ENCODE measurements at regions not wholly inside any gene's neighbourhood (a gene's known extent, or its start where the extent isn't known, plus 50 kb on each side); places are given as distances from the start of the nearest gene placed in this dataset.

- no peaks in the 10 kb centered on the region for H3K9me3 ChIP-seq
- no peak for DNase-seq (ENCODE audit: low spot score in 2 of 2)
- no peaks in the 10 kb centered on the region for H3K36me3 ChIP-seq
- intact Hi-C loops (cut with DNase I) = no loop called here
- TF ChIP-seq CTCF (IDR thresholded peaks at IDR 0.05) = no peak
- no peaks in the 10 kb centered on the region for H3K27me3 ChIP-seq
- no peak overlapping the region for H3K4me3 ChIP-seq
- no peaks in the 10 kb centered on the region for H3K4me1 ChIP-seq
- H3K27ac ChIP-seq = no peak overlapping the region
Measured at GRCh38 chr13:47109028-47109427, 212.2 kb upstream of the HTR2A start.

GRCh38 chr13:47100214-47100853 lies 203.5 kb upstream of the HTR2A start:
- intact Hi-C loops (cut with DNase I) = no loop called here

GRCh38 chr13:47094734-47095434 lies 198.0 kb upstream of the HTR2A start:
- no peak for TF ChIP-seq CTCF (IDR thresholded peaks at IDR 0.05)
- intact Hi-C loops (cut with DNase I) = no loop called here
- Histone ChIP-seq H3K4me3 (no peak overlapping the region), H3K9me3 (no peaks in the 10 kb centered on the region), H3K27me3 (no peaks in the 10 kb centered on the region), H3K36me3 (no peaks in the 10 kb centered on the region), H3K4me1 (no peaks in the 10 kb centered on the region), H3K27ac (no peak overlapping the region)
- no peak for DNase-seq (ENCODE audit: low spot score in 2 of 2)

More at GRCh38 chr13:47100214-47100853, 203.5 kb upstream of the HTR2A start:
- no peaks in the 10 kb centered on the region for H3K27me3 ChIP-seq
- H3K27ac ChIP-seq = no peak overlapping the region
- no peaks in the 10 kb centered on the region for H3K9me3 ChIP-seq
- H3K36me3 ChIP-seq = no peaks in the 10 kb centered on the region
- no peak for DNase-seq (ENCODE audit: low spot score in 2 of 2)
- TF ChIP-seq CTCF (IDR thresholded peaks at IDR 0.05) = no peak
- no peaks in the 10 kb centered on the region for H3K4me1 ChIP-seq
- no peak overlapping the region for H3K4me3 ChIP-seq

GRCh38 chr13:47092202-47092601 lies 195.3 kb upstream of the HTR2A start:
- H3K27ac ChIP-seq = no peak overlapping the region
- H3K4me1 ChIP-seq = peaks cover 0 to 4% of the 10 kb centered on the region in 2 donors
- no peaks in the 10 kb centered on the region for H3K36me3 ChIP-seq
- no peaks in the 10 kb centered on the region for H3K9me3 ChIP-seq
- TF ChIP-seq CTCF (IDR thresholded peaks at IDR 0.05) = no peak
- H3K27me3 ChIP-seq = no peaks in the 10 kb centered on the region
- intact Hi-C loops (cut with DNase I) = no loop called here
- DNase-seq (ENCODE audit: low spot score in 2 of 2) = no peak
- H3K4me3 ChIP-seq = no peak overlapping the region

- Histone ChIP-seq H3K27me3 (no peaks in the 10 kb centered on the region), H3K4me1 (peaks cover 0 to 6% of the 10 kb centered on the region in 2 donors), H3K36me3 (no peaks in the 10 kb centered on the region), H3K27ac (peak overlapping the region; percentile 43 to 44), H3K4me3 (no peak overlapping the region), H3K9me3 (no peaks in the 10 kb centered on the region)
- intact Hi-C loops (cut with DNase I) = loop anchor here (10.0 kb wide), 2 partner anchors 193 to 293 kb away; partner anchors contain the start of genes ESD and HTR2A
- TF ChIP-seq CTCF (IDR thresholded peaks at IDR 0.05) = no peak
- DNase-seq (ENCODE audit: low spot score in 2 of 2) = no peak
Measured at GRCh38 chr13:47087841-47088240, 191.0 kb upstream of the HTR2A start.
